Activated naive CD4-positive, alpha-beta T cell treated with anti-CD3 and anti-CD28 coated beads for 36 hours (primary cell): ENCODE measurements at regions not wholly inside any gene's neighbourhood (a gene's known extent, or its start where the extent isn't known, plus 50 kb on each side); places are given as distances from the start of the nearest gene placed in this dataset.

Experiments
- CTCF ChIA-PET: fragments of 350-600 bp; sonication (Branson Sonifier 250); formaldehyde crosslinking; loops from one replicate; lab custom pipeline; 2021; ENCODE audit warnings: antibody characterized with exemption; lab: Charles Lee
- DNase-seq: peaks from one replicate; pipeline ENCODE4 v3.0.0-alpha.2; 2020
- H3K27ac Mint-ChIP-seq: one replicate; pipeline ENCODE4 v1.8.0; 2021; ENCODE audit warnings: mild to moderate bottlenecking, mixed read lengths
- H3K27me3 Mint-ChIP-seq: one replicate; pipeline ENCODE4 v1.8.0; 2021; ENCODE audit warnings: low read depth, mixed read lengths
- H3K36me3 Mint-ChIP-seq: one replicate; pipeline ENCODE4 v1.8.0; 2021; ENCODE audit warnings: low read depth, mixed read lengths
- H3K4me1 Mint-ChIP-seq: one replicate; pipeline ENCODE4 v1.8.0; 2021; ENCODE audit warnings: low read depth, mixed read lengths
- H3K4me3 Mint-ChIP-seq: one replicate; pipeline ENCODE4 v1.8.0; 2021; ENCODE audit warnings: mild to moderate bottlenecking, moderate library complexity, mixed read lengths
- H3K9me3 Mint-ChIP-seq: one replicate; pipeline ENCODE4 v1.8.0; 2021; ENCODE audit warnings: mixed read lengths
- intact Hi-C: fragments of 100-400 bp; cut with micrococcal nuclease; formaldehyde crosslinking; loops from one replicate; pipeline ENCODE4 v1.15.1; 2023

GRCh38 chr17:33522623-33523022, 229.5 kb upstream of the ASIC2 start:
- Mint-ChIP-seq H3K27ac (no peak overlapping the region), H3K9me3 (peaks cover 2% of the 10 kb centered on the region), H3K4me1 (no peaks in the 10 kb centered on the region), H3K36me3 (no peaks in the 10 kb centered on the region), H3K4me3 (no peak overlapping the region), H3K27me3 (no peaks in the 10 kb centered on the region)
- intact Hi-C loops: no loop called here
- no peak for DNase-seq
- CTCF ChIA-PET: interaction anchor here (1.0 kb wide), 1 partner anchor 152 kb away, joined by 3 read pairs; no protein-coding TSS in a partner anchor

GRCh38 chr17:33523577-33523981, 230.5 kb upstream of the ASIC2 start:
- CTCF ChIA-PET: interaction anchor here (1.0 kb wide), 1 partner anchor 151 kb away, joined by 3 read pairs; no protein-coding TSS in a partner anchor
- Mint-ChIP-seq H3K36me3 (no peaks in the 10 kb centered on the region), H3K9me3 (peaks cover 2% of the 10 kb centered on the region), H3K4me3 (no peak overlapping the region), H3K27me3 (no peaks in the 10 kb centered on the region), H3K4me1 (no peaks in the 10 kb centered on the region), H3K27ac (no peak overlapping the region)
- intact Hi-C loops: no loop called here
- DNase-seq: no peak

- peaks cover 2% of the 10 kb centered on the region for H3K9me3 Mint-ChIP-seq
- H3K27me3 Mint-ChIP-seq: no peaks in the 10 kb centered on the region
- H3K4me3 Mint-ChIP-seq: no peak overlapping the region
- CTCF ChIA-PET: interaction anchor here (0.8 kb wide), 1 partner anchor 226 kb away, joined by 3 read pairs; no protein-coding TSS in a partner anchor
- intact Hi-C loops: no loop called here
- DNase-seq: no peak
- H3K36me3 Mint-ChIP-seq: no peaks in the 10 kb centered on the region
- H3K27ac Mint-ChIP-seq: no peak overlapping the region
- no peaks in the 10 kb centered on the region for H3K4me1 Mint-ChIP-seq
Observed at GRCh38 chr17:33525186-33525585, 232.1 kb upstream of the ASIC2 start.

GRCh38 chr17:33526717-33527116, 233.6 kb upstream of the ASIC2 start:
- Mint-ChIP-seq H3K4me1 (no peaks in the 10 kb centered on the region), H3K4me3 (no peak overlapping the region), H3K36me3 (no peaks in the 10 kb centered on the region), H3K27ac (no peak overlapping the region), H3K27me3 (no peaks in the 10 kb centered on the region), H3K9me3 (peaks cover 2% of the 10 kb centered on the region)
- intact Hi-C loops: no loop called here
- DNase-seq: no peak
- CTCF ChIA-PET: no interaction called here

- Mint-ChIP-seq H3K27ac (no peak overlapping the region), H3K4me1 (no peaks in the 10 kb centered on the region), H3K36me3 (no peaks in the 10 kb centered on the region), H3K4me3 (no peak overlapping the region), H3K9me3 (peaks cover 2% of the 10 kb centered on the region), H3K27me3 (no peaks in the 10 kb centered on the region)
- DNase-seq: no peak
- intact Hi-C loops: no loop called here
- CTCF ChIA-PET: no interaction called here
Observed at GRCh38 chr17:33527290-33527689, 234.2 kb upstream of the ASIC2 start.

- Mint-ChIP-seq H3K9me3 (peaks cover 2% of the 10 kb centered on the region), H3K4me3 (no peak overlapping the region), H3K4me1 (no peaks in the 10 kb centered on the region), H3K27ac (no peak overlapping the region), H3K36me3 (no peaks in the 10 kb centered on the region), H3K27me3 (no peaks in the 10 kb centered on the region)
- intact Hi-C loops: no loop called here
- CTCF ChIA-PET: no interaction called here
- no peak for DNase-seq
Observed at GRCh38 chr17:33528846-33529245, 235.8 kb upstream of the ASIC2 start.

- H3K27ac Mint-ChIP-seq: no peak overlapping the region
- intact Hi-C loops: no loop called here
- CTCF ChIA-PET: no interaction called here
- no peaks in the 10 kb centered on the region for H3K27me3 Mint-ChIP-seq
- no peaks in the 10 kb centered on the region for H3K36me3 Mint-ChIP-seq
- no peaks in the 10 kb centered on the region for H3K4me1 Mint-ChIP-seq
- H3K9me3 Mint-ChIP-seq: peaks cover 2% of the 10 kb centered on the region
- H3K4me3 Mint-ChIP-seq: no peak overlapping the region
- DNase-seq: no peak
Observed at GRCh38 chr17:33529816-33530215, 236.7 kb upstream of the ASIC2 start.

GRCh38 chr17:33531311-33531710, 238.2 kb upstream of the ASIC2 start:
- no peak overlapping the region for H3K27ac Mint-ChIP-seq
- peaks cover 2% of the 10 kb centered on the region for H3K9me3 Mint-ChIP-seq
- intact Hi-C loops: no loop called here
- H3K4me1 Mint-ChIP-seq: no peaks in the 10 kb centered on the region
- H3K27me3 Mint-ChIP-seq: no peaks in the 10 kb centered on the region
- CTCF ChIA-PET: no interaction called here
- DNase-seq: no peak
- H3K4me3 Mint-ChIP-seq: no peak overlapping the region
- H3K36me3 Mint-ChIP-seq: no peaks in the 10 kb centered on the region

- H3K4me3 Mint-ChIP-seq: no peak overlapping the region
- no peaks in the 10 kb centered on the region for H3K9me3 Mint-ChIP-seq
- H3K4me1 Mint-ChIP-seq: no peaks in the 10 kb centered on the region
- no peak overlapping the region for H3K27ac Mint-ChIP-seq
- no peak for DNase-seq
- no peaks in the 10 kb centered on the region for H3K27me3 Mint-ChIP-seq
- no peaks in the 10 kb centered on the region for H3K36me3 Mint-ChIP-seq
- intact Hi-C loops: no loop called here
- CTCF ChIA-PET: no interaction called here
Observed at GRCh38 chr17:33534087-33534486, 241.0 kb upstream of the ASIC2 start.

GRCh38 chr17:33545124-33545523, 252.0 kb upstream of the ASIC2 start:
- no peaks in the 10 kb centered on the region for H3K4me1 Mint-ChIP-seq
- H3K9me3 Mint-ChIP-seq: no peaks in the 10 kb centered on the region
- intact Hi-C loops: no loop called here
- CTCF ChIA-PET: no interaction called here
- H3K27ac Mint-ChIP-seq: no peak overlapping the region
- DNase-seq: no peak
- no peaks in the 10 kb centered on the region for H3K36me3 Mint-ChIP-seq
- H3K27me3 Mint-ChIP-seq: peaks cover 12% of the 10 kb centered on the region
- no peak overlapping the region for H3K4me3 Mint-ChIP-seq

GRCh38 chr17:33550261-33550660, 257.2 kb upstream of the ASIC2 start:
- intact Hi-C loops: no loop called here

GRCh38 chr17:33551075-33551474, 258.0 kb upstream of the ASIC2 start:
- Mint-ChIP-seq H3K36me3 (no peaks in the 10 kb centered on the region), H3K27ac (no peak overlapping the region), H3K9me3 (no peaks in the 10 kb centered on the region), H3K27me3 (peaks cover 15% of the 10 kb centered on the region), H3K4me3 (no peak overlapping the region), H3K4me1 (no peaks in the 10 kb centered on the region)
- CTCF ChIA-PET: interaction anchor here (0.6 kb wide), 1 partner anchor 445 kb away, joined by 3 read pairs; no protein-coding TSS in a partner anchor
- no peak for DNase-seq
- intact Hi-C loops: no loop called here

More at GRCh38 chr17:33550261-33550660, 257.2 kb upstream of the ASIC2 start:
- Mint-ChIP-seq H3K4me3 (no peak overlapping the region), H3K27ac (no peak overlapping the region), H3K9me3 (no peaks in the 10 kb centered on the region), H3K4me1 (no peaks in the 10 kb centered on the region), H3K36me3 (no peaks in the 10 kb centered on the region), H3K27me3 (peaks cover 17% of the 10 kb centered on the region)
- CTCF ChIA-PET: no interaction called here
- DNase-seq: no peak

GRCh38 chr17:33551911-33552310, 258.8 kb upstream of the ASIC2 start:
- intact Hi-C loops: no loop called here
- no peak overlapping the region for H3K27ac Mint-ChIP-seq
- CTCF ChIA-PET: no interaction called here
- no peaks in the 10 kb centered on the region for H3K36me3 Mint-ChIP-seq
- no peaks in the 10 kb centered on the region for H3K4me1 Mint-ChIP-seq
- peaks cover 15% of the 10 kb centered on the region for H3K27me3 Mint-ChIP-seq
- no peak overlapping the region for H3K4me3 Mint-ChIP-seq
- no peak for DNase-seq
- no peaks in the 10 kb centered on the region for H3K9me3 Mint-ChIP-seq
